CD4-positive, alpha-beta T cell treated with Interleukin-4 for 4 hours (primary cell): ENCODE measurements at regions not wholly inside any gene's neighbourhood (a gene's known extent, or its start where the extent isn't known, plus 50 kb on each side); places are given as distances from the start of the nearest gene placed in this dataset.

Experiments used
- DNase-seq: peaks from one replicate; pipeline ENCODE4 v3.0.0-alpha.2; 2020

DNA sequence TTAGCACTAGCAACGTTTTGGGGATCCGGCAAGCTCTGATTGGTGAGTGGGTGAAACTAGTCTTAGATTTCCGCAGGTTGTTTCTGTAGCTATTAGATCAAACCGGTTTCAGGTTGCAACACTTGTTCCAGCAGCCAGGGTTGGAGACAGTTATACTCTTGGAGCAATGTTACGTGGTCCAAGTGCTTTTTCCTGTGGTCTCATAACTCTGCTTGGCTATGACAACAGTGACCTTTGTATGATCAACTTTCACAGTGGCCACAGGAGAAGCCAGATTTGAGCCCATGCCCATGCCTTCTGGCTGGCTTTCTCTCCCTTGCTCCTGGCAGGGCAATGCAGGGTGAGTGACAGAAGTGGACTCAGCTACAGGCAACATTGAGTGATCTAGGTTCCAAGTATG, 84.5 kb upstream of the TAF1B start:
- no peak for DNase-seq

DNA sequence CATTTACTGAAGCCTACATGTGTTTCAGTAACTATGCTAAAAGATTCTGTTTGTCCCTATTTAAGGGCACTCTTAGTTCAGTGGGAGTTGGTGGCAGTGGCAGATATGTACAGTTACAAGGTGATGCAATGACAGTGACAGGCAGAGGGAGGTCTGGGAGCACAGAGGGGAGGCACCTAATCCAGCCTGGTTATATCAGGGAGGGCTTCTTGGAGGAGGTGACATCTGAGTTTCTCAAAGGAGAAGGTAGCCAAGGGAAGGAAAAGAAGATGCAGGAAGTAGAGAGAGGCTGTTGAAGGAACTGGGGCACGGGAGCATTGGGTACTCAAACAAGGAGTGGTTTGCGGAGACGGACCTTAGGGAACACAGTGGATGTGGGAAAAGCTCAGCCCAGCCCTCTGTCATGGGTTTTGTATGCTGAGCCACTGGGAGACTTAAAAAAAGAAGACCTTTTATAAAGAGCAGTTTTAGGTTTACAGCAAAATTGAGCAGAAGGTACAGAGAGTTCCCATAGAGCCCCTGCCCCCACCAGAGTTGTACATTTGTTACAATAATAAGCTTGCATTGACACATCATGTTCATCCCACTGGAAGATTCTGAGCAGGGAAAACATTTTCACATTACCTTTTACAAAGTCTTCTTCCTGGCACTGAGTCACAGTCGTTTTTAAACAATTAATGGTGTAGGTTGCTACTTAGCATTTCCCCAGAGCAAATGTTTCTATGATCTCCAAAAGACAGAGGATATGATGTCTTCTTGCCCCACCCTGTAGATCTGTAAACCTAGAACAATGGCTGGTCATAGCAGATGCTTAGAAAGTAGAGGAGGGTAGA, 83.0 kb upstream of the TAF1B start:
- DNase-seq, result peak; percentile 18

DNA sequence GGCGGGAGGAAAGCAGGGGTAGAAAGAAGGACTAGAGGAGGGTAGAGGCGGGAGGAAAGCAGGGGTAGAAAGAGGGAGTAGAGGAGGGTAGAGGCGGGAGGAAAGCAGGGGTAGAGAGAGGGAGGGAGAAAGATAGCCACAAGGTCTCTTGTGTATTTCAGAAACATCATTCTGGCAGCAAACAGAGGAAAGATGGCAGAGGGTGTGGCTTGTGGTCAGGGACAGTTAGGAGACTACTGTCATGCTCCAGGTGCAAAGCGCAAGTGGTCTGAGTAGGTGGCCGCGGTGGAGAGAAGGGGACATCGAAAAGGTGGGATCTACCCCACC, 82.4 kb upstream of the TAF1B start:
- DNase-seq, result no peak

- no peak for DNase-seq
These were observed 81.7 kb upstream of the TAF1B start for GRCh38 chr2:9761577-9761976.

GRCh38 chr2:9762164-9762563, 81.1 kb upstream of the TAF1B start:
- no peak for DNase-seq

DNA sequence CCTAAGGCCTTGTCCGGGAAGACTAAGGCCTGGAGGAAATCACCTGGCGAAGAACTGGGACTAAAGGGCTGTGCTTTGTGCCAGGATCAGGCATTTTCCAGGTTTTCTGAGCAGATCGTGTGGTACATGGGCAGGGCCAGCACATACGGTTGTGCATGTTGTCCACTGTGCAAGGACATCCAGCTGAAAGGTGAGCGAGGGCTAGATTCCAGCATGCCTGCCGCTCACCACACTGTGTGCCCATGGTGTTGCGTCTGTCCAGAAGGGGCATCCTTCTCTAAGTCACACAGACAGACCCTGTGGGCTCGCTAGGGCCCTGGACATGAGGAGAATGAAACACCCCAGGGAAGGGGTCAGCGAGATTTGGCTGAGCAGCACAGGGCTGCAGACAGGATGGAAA, 80.3 kb upstream of the TAF1B start:
- DNase-seq, result no peak

DNA sequence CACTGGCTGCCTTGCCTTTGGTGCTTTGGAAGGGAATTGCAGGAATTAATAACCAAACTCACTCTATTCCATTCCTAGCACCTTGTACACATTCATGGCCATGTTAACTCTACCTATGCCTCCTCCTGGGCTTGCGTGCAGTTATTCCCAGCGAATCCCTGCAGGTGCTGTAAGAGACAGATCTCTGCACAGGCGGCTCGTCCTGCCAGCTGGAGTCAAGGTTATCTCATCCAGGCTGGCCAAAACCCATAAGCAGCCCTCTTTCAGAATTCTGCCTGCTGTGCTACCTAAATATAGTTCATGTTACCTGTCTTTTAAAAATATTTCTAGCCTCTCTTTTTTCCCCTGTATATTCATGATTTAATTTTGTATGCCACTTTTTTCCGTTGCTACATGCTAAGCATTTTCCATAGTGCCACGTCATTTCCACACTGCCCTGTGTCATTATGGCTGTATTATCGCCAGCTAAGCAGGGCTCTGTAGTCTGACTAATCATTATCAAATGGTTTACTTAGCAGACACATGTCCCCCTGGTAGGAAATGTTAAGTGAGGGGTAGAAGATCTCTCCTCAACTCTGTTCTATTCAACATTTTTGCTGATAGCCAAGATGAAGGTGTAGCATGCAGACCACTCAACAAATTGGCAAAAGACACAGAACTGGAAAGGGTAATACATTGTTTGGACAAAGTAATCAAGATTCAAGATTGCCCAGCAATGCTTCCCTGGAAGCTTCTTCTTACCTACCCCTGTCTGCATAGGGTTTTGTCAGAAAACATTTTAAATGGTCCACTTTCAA, 79.7 kb upstream of the TAF1B start:
- no peak for DNase-seq

GRCh38 chr2:9764153-9764778, 79.0 kb upstream of the TAF1B start:
- DNase-seq, result no peak

DNA sequence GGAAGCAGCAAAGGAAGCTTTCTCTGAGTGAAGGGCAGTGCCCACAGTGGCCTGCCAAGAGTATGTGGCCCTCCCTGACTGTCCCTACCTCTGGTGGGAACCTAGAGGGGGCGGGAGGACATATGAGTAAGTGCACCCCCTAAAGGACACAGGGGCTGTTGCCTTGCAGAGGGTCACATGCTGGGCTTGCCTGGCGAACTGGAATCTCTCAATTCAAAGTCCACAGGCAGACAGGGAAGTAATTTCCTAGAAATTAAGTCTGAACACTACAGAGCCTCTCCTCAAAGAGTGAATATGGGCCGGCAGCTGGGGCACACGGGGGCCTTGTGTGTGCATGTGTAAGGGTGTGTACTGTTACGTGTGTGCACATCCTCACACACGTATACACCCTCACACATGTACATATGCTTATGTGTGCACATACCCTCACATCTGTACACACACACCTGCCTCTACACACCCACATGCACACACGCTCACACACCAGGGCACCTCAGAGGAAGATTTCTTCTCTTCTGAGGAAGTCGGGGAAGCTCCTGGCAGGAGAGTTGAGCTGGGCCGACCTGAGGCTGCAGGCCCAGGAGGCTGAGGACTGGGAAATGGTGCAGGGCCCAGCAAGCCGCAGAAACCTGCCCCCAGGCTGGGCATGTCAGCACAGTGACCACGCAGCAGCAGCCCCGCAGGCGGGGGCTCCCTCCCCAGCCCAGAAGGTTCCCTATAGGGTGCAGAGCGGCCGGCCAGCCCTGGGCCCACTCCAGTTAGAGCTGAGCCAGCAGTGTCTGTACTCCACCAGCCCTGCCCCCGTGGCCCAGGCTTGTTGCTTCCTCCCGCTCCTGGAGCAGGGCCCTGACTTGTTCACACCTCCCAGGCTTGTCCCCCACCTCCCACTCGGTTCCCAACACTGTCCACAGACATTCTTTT, 77.4 kb upstream of the TAF1B start:
- no peak for DNase-seq

DNA sequence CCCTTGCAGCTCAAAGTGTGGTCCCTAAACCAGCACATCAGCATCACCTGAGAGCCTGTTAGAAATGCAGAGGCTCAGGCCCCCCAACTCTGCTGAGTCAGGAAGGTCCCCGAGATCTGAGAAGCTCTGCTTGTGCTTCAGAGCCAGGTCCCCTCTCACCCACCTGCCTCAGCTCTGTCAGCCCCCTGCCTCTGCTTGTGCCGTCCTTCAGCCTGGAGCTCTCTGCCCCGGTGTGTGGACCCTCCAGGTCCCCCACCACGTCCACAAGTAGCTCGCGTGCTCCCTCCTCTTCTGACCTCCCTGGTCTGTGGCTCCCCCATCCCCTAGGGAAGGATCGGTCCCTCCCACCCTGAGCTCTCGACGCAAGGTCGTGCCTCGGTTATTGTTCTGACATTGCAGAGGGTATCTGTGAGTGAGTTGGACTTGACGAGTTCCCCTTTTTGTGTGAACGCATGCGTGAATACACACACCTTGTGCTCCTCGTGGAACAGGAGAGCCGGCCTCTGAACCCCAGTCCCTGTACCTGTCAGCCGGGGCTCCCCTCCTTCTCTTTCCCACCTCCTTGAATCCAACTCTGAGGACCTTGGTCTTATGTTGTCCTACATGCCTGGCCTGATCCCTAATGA, 75.5 kb upstream of the TAF1B start:
- DNase-seq, result no peak

DNA sequence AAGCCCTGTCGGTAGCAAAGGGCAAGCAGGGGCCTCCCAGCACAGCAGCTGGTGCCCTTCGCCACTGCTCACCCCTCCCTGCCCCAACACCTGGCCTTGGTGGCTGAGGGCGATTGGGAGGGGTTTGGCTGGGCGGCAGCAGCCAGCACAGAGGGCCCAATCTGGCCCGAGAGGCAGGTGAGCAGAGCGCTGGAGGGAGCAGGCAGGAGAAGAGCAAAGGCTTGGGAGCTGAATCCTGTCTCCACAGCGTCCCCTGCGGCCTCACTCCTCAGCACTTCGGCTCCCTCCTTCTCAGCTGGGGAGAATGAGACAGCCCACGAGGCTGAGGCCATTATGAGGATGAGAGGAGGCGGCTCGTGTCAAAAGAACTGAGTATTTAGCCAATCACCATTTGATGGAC, 74.9 kb upstream of the TAF1B start:
- DNase-seq, result no peak

DNA sequence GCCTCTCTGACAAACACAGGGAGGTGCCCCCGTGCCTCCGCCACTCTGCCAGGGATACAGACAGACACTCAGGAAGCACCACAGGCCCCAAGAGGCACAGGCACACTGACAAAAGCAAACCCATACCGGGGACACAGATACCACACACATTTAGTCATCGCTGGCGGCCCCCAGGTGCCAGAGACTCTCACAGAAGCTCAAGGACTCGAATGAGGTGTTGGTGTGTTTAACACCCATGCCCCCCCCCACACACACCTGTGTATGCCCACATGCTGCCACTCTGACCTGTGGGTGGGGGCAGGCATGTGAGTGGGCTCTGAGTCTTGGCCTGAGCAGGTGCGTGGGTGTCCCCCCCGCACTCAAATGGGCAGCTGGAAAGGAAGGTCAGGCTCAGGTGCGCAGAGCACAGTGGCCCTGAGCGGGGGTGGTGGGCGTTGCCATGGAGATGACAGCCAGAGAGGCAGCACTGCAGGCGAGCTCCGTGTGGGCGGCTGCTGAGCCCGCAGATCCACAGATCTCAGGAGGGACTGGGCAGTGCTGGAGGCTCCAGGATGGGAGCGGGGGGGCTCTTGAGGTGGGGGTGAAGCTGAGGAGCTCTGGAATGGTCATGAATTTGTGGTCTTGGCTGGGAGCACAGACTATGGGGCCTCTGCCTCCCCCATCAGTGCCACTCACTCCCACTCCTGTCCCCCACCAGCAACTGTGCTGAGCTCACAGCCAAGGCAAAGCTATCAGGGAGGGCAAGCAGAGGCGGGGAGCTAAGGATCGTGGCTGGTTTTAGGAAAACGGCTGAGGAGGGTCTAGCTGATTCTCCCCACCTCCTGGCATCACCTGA, 73.9 kb upstream of the TAF1B start:
- peak; percentile 50 for DNase-seq

DNA sequence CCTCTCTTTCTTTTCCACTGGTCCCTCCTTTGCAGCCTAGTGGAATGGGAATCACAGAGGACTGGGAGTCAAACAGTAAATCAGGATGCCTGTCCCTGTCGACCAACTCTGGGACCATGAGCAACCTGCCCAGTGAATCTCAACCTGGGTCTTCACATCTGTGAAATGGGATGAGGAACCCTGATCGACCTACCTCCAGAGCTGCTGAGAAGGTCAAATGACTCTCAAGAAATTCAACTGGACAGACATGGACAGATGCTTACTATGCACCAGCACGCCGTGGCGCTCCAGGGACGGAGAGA, 73.3 kb upstream of the TAF1B start:
- DNase-seq, result no peak

DNA sequence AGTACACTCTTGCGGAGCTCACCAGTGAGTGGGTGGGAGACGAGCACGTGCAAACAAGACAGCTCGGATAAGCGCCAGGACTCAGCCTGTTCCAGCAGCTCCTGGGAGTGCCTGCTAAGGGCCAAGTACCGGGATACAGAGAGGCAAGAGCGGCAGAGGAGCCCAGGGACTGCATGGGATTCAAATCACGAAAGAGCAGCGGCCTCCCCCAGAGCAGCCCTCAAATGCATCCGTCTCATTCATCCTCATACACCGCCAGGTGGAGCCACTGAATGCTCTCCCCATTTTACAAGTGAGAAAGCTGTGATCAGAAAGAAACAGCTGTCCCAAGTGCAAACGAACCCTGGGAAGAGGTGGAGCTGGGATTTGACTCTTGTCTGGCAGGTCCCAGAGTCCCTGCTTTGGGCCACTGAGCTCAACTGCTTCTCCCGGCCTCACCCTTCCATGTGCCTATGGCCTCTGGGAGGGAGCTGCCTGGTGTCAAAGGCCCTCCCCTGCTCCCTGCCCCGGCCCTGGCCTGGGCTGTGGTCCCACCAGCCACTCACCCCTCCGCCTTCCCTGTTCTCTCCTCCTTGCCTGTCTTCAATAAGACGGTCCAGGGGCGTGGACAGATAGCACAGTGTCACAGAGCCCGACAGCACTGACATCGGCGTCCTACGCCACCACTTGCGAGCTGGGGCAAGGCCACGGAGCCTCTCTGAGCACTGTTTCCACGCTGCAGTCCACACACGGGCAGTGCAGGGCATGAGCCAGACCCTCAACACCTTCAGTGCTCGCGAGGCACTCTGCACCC, 72.8 kb upstream of the TAF1B start:
- DNase-seq, result peak; percentile 69

DNA sequence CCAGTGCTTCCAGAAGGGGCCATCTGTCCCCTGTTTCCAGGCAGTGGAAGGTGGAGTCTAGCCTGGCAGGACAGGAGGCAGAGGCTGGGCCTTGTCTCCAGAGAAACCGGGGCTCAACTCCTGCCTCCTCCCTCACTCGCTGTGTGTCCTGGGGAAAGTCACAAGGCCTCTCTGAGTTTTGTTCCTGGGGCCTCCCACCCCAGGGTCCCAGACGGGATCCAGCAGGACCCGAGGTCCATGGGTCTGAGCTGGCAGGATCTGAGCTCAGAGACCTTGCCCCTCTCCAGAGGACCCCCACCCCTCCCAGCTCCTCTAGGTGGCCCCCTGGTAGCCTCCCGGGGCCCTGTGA, 72.2 kb upstream of the TAF1B start:
- DNase-seq, result no peak

GRCh38 chr2:9771481-9772017, 71.7 kb upstream of the TAF1B start:
- no peak for DNase-seq

GRCh38 chr2:9772035-9772998, 71.0 kb upstream of the TAF1B start:
- DNase-seq, result no peak

GRCh38 chr2:9772999-9773902, 70.0 kb upstream of the TAF1B start:
- DNase-seq, result no peak
